SH-SY5Y (cell line): ENCODE measurements at regions not wholly inside any gene's neighbourhood (a gene's known extent, or its start where the extent isn't known, plus 50 kb on each side); places are given as distances from the start of the nearest gene placed in this dataset.

Experiments used
- GATA2 ChIP-seq: IDR thresholded peaks from 2 replicates; pipeline ENCODE4 v1.6.1; 2011; ENCODE audit warnings: mild to moderate bottlenecking, low read depth, low read length
- GATA3 ChIP-seq: IDR thresholded peaks from 2 replicates; pipeline ENCODE4 v1.6.1; 2011; ENCODE audit warnings: low read depth, mild to moderate bottlenecking, low read length, moderate library complexity

GRCh38 chr11:32198053-32198452 is 107.2 kb downstream of the RCN1 start:
- TF ChIP-seq GATA2: no peak
- no peak for TF ChIP-seq GATA3
